HepG2 (cell line): ENCODE measurements at regions not wholly inside any gene's neighbourhood (a gene's known extent, or its start where the extent isn't known, plus 50 kb on each side); places are given as distances from the start of the nearest gene placed in this dataset.

Experiments
- ARHGAP35 ChIP-seq: sonication (generic); formaldehyde crosslinking; IDR thresholded peaks from 2 replicates; pipeline ENCODE4 v1.9.0; 2022; ENCODE audit warnings: mild to moderate bottlenecking, inconsistent platforms, moderate library complexity, missing genetic modification reagents, borderline replicate concordance
- ATAD3A ChIP-seq: sonication (generic); formaldehyde crosslinking; IDR thresholded peaks from 2 replicates; pipeline ENCODE4 v1.4.0; 2020; ENCODE audit warnings: missing genetic modification reagents
- HNF4A ChIP-seq: sonication (generic); formaldehyde crosslinking; IDR thresholded peaks from 2 replicates; pipeline ENCODE4 v1.4.0; 2020; ENCODE audit warnings: missing genetic modification reagents
- HNF4G ChIP-seq, 2 experiments: sonication (generic) in 1 of 2; formaldehyde crosslinking in 1 of 2; IDR thresholded peaks; 2 replicates each; pipeline versions ENCODE4 v1.4.0 to v1.6.1; 2011 to 2020; ENCODE audit warnings: borderline replicate concordance in 2 of 2, low read depth in 2 of 2, mild to moderate bottlenecking in 2 of 2, low read length in 1 of 2, missing genetic modification reagents in 1 of 2, moderate library complexity in 1 of 2
- MXD4 ChIP-seq: IDR thresholded peaks from 2 replicates; pipeline ENCODE4 v1.6.1; 2016; ENCODE audit warnings: mild to moderate bottlenecking, missing biosample characterization, missing genetic modification reagents
- NR2F6 ChIP-seq, 2 experiments: IDR thresholded peaks; 2 replicates each; pipeline ENCODE4 v1.6.1; 2016; ENCODE audit warnings: antibody characterized with exemption in 1 of 2, mild to moderate bottlenecking in 1 of 2
- PAF1 ChIP-seq: IDR thresholded peaks from 2 replicates; pipeline ENCODE4 v1.6.1; 2016; ENCODE audit warnings: missing genetic modification reagents, missing compliant biosample characterization
- PCBP2 ChIP-seq: fragments of 200-400 bp; formaldehyde crosslinking; optimal IDR thresholded peaks from 2 replicates; pipeline ENCODE3; 2018; ENCODE audit warnings: low read length, low read depth; ENCODE audit not compliant: poor library complexity, severe bottlenecking
- PHF8 ChIP-seq: sonication (generic); formaldehyde crosslinking; IDR thresholded peaks from 2 replicates; pipeline ENCODE4 v1.5.0; 2020; ENCODE audit warnings: missing genetic modification reagents
- SOX13 ChIP-seq, 3 experiments: fragments of 450-650 bp in 1 of 3; sonication (generic) in 1 of 3; formaldehyde crosslinking in 1 of 3; IDR thresholded peaks in 2 of 3; conservative IDR thresholded peaks in 1 of 3; 2 replicates each; pipeline versions ENCODE4 v1.5.0 to v1.6.1; 2016 to 2020; ENCODE audit warnings: antibody characterized with exemption in 1 of 3, mild to moderate bottlenecking in 1 of 3, missing compliant biosample characterization in 1 of 3, missing genetic modification reagents in 1 of 3, moderate library complexity in 1 of 3
- SP140L ChIP-seq: sonication (generic); formaldehyde crosslinking; IDR thresholded peaks from 2 replicates; pipeline ENCODE4 v1.4.0; 2020; ENCODE audit warnings: missing genetic modification reagents, borderline replicate concordance
- TF ChIP-seq, protein P1 (sequence below): sonication (generic); formaldehyde crosslinking; IDR thresholded peaks from 2 replicates; pipeline ENCODE4 v1.5.1; 2020; ENCODE audit warnings: mild to moderate bottlenecking, missing genetic modification reagents, borderline replicate concordance
- TF ChIP-seq, protein P2 (sequence below): sonication (generic); formaldehyde crosslinking; IDR thresholded peaks from 2 replicates; pipeline ENCODE4 v1.4.0; 2020; ENCODE audit warnings: mild to moderate bottlenecking, missing genetic modification reagents
- TF ChIP-seq, protein P3 (sequence below), 2 experiments: sonication (generic) in 1 of 2; formaldehyde crosslinking in 1 of 2; IDR thresholded peaks; 2 replicates each; pipeline versions ENCODE4 v1.4.0 to v1.6.1; 2018 to 2020; ENCODE audit warnings: missing genetic modification reagents in 2 of 2, borderline replicate concordance in 1 of 2, low read depth in 1 of 2, mild to moderate bottlenecking in 1 of 2, missing biosample characterization in 1 of 2
- TF ChIP-seq, protein P4 (sequence below): sonication (generic); formaldehyde crosslinking; IDR thresholded peaks from 2 replicates; pipeline ENCODE4 v1.4.0; 2020; ENCODE audit warnings: missing genetic modification reagents, borderline replicate concordance

DNA sequence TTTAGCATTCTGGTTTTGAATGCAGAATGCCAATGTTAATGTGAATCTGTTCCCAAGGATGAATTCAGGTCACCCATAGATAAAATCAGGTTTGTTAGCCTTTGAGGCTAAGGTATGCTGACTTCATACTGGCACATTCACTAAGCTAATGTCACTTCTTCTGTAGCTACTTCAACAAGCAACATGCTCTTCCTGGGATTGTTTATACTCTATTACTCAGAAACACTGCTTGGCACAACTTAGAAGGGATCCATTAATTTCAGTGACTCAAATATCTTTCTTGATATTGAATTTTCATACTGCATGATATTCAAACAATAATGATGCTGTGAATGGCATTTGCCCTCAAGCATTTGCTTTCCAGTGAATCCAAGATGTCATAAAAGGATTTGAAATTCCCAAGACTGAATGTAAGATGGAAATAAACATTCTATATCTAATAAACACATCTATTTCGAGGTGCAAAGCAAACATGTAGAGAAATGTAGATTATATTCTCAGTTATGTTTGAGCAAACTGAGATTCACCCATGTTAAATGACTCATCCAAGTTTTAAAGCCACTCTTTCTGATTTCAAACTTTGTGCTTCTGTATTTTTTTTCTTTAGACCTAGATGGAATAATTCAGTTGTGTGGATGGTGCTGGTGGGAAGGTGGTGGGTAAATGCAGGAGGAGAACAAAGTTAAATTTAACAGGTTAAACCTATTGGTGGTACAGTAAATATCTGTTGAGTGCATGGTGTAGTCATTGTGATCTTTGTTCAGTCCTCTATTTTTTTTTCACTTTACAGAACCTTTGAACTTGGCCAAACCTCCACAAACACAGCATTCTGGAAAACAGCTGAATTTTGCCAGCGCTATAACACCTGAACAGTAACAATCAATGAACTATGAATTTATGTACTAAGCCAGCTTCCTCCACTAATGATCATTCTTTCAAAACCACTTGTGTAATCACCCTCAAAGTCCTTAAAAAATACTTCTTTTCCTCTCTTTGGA lies 162.1 kb upstream of the XIRP2 start (continued):
- TF ChIP-seq, protein P1, sequence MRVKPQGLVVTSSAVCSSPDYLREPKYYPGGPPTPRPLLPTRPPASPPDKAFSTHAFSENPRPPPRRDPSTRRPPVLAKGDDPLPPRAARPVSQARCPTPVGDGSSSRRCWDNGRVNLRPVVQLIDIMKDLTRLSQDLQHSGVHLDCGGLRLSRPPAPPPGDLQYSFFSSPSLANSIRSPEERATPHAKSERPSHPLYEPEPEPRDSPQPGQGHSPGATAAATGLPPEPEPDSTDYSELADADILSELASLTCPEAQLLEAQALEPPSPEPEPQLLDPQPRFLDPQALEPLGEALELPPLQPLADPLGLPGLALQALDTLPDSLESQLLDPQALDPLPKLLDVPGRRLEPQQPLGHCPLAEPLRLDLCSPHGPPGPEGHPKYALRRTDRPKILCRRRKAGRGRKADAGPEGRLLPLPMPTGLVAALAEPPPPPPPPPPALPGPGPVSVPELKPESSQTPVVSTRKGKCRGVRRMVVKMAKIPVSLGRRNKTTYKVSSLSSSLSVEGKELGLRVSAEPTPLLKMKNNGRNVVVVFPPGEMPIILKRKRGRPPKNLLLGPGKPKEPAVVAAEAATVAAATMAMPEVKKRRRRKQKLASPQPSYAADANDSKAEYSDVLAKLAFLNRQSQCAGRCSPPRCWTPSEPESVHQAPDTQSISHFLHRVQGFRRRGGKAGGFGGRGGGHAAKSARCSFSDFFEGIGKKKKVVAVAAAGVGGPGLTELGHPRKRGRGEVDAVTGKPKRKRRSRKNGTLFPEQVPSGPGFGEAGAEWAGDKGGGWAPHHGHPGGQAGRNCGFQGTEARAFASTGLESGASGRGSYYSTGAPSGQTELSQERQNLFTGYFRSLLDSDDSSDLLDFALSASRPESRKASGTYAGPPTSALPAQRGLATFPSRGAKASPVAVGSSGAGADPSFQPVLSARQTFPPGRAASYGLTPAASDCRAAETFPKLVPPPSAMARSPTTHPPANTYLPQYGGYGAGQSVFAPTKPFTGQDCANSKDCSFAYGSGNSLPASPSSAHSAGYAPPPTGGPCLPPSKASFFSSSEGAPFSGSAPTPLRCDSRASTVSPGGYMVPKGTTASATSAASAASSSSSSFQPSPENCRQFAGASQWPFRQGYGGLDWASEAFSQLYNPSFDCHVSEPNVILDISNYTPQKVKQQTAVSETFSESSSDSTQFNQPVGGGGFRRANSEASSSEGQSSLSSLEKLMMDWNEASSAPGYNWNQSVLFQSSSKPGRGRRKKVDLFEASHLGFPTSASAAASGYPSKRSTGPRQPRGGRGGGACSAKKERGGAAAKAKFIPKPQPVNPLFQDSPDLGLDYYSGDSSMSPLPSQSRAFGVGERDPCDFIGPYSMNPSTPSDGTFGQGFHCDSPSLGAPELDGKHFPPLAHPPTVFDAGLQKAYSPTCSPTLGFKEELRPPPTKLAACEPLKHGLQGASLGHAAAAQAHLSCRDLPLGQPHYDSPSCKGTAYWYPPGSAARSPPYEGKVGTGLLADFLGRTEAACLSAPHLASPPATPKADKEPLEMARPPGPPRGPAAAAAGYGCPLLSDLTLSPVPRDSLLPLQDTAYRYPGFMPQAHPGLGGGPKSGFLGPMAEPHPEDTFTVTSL, result peak; percentile 91; the same call in 1 of the 2 replicates
- TF ChIP-seq, protein P2, sequence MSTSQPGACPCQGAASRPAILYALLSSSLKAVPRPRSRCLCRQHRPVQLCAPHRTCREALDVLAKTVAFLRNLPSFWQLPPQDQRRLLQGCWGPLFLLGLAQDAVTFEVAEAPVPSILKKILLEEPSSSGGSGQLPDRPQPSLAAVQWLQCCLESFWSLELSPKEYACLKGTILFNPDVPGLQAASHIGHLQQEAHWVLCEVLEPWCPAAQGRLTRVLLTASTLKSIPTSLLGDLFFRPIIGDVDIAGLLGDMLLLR (CRISPR knock-in tag), result no peak
- TF ChIP-seq PHF8 (CRISPR knock-in tag) (no peak), SP140L (CRISPR knock-in tag) (no peak), MXD4 (CRISPR knock-in tag) (no peak), SOX13 (IDR thresholded peaks at IDR 0.05) (no peak), SOX13 (CRISPR knock-in tag; conservative IDR thresholded peaks at IDR 0.05 in 1 of 2, IDR thresholded peaks at IDR 0.05 in 1 of 2) (peak in 1 of 2 experiments; percentile 44; a peak in 1 of 4 replicates), PAF1 (CRISPR knock-in tag) (no peak), PCBP2 (no peak), NR2F6 (IDR thresholded peaks at IDR 0.05) (0 out of 2 replicates have a peak, but pooled peaks have one; percentile 36), NR2F6 (CRISPR knock-in tag; IDR thresholded peaks at IDR 0.05) (no peak), HNF4G (IDR thresholded peaks at IDR 0.05; ENCODE audit: borderline replicate concordance, low read depth, low read length) (peak; percentile 69), HNF4G (CRISPR knock-in tag; IDR thresholded peaks at IDR 0.05; ENCODE audit: borderline replicate concordance, low read depth) (peak; percentile 28; the same call in 1 of the 2 replicates), HNF4A (peak; percentile 75), ATAD3A (CRISPR knock-in tag) (no peak), ARHGAP35 (CRISPR knock-in tag) (no peak)
- TF ChIP-seq, protein P3, sequence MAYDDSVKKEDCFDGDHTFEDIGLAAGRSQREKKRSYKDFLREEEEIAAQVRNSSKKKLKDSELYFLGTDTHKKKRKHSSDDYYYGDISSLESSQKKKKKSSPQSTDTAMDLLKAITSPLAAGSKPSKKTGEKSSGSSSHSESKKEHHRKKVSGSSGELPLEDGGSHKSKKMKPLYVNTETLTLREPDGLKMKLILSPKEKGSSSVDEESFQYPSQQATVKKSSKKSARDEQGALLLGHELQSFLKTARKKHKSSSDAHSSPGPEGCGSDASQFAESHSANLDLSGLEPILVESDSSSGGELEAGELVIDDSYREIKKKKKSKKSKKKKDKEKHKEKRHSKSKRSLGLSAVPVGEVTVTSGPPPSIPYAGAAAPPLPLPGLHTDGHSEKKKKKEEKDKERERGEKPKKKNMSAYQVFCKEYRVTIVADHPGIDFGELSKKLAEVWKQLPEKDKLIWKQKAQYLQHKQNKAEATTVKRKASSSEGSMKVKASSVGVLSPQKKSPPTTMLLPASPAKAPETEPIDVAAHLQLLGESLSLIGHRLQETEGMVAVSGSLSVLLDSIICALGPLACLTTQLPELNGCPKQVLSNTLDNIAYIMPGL (CRISPR knock-in tag; IDR thresholded peaks at IDR 0.05; ENCODE audit: borderline replicate concordance in 1 of 2, low read depth in 1 of 2), result no peak
- TF ChIP-seq, protein P4, sequence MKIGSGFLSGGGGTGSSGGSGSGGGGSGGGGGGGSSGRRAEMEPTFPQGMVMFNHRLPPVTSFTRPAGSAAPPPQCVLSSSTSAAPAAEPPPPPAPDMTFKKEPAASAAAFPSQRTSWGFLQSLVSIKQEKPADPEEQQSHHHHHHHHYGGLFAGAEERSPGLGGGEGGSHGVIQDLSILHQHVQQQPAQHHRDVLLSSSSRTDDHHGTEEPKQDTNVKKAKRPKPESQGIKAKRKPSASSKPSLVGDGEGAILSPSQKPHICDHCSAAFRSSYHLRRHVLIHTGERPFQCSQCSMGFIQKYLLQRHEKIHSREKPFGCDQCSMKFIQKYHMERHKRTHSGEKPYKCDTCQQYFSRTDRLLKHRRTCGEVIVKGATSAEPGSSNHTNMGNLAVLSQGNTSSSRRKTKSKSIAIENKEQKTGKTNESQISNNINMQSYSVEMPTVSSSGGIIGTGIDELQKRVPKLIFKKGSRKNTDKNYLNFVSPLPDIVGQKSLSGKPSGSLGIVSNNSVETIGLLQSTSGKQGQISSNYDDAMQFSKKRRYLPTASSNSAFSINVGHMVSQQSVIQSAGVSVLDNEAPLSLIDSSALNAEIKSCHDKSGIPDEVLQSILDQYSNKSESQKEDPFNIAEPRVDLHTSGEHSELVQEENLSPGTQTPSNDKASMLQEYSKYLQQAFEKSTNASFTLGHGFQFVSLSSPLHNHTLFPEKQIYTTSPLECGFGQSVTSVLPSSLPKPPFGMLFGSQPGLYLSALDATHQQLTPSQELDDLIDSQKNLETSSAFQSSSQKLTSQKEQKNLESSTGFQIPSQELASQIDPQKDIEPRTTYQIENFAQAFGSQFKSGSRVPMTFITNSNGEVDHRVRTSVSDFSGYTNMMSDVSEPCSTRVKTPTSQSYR, result no peak
